ENCODE measurements at regions not wholly inside any gene's neighbourhood (a gene's known extent, or its start where the extent isn't known, plus 50 kb on each side); places are given as distances from the start of the nearest gene placed in this dataset.
"Not testable (repeated sequence)": the region's sequence is repeated elsewhere in the genome, so short reads cannot be mapped to it uniquely, and the experiment has no call there.

DNA sequence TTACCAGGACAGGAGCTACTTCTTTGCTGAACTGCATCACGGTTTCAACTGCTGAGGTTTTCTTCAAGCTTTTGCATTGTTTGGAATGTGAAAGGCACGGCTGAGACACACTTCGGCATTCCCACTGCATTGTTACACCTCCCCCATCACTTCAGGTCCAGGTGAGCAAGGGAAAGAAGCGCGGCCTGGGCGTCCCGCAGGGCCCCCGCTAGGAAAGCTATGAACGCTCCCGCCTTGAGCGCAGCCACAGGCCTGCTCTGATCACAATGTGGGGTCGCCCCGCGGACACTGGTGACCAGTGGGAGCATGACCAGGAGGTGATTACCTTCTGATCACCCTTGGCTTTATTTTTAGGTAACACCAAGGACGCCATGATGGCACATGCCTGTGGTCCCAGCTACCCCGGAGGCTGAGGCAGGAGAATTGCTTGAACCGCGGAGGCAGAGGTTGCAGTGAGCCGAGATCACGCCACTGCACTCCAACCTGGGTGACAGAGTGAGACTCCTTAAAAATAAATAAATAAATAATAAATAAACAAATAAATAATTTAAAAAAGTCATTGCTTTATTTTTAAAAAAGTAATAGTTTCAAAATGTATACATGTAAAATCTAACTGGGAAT, 82.2 kb upstream of the ANTXRL start:
- DNase-seq = not testable (repeated sequence)

DNA sequence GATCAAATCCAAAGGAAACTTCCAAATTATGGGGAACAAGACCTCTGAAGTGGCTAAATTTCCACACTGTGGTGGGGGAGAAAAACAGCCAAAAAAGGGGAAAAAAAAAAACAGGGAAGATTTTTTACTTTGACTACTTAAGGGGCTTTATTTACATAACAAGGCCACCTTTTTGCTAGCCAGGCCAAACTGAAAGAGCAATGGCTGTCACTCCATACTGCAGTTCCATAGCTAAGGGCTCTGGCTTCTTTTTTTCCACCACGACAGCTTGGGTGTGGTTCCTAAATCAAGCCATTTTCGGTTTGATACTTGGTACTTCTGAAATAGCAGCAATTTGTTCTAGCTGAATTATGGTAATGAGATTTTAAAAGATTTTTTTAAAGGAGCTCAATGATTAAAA, 76.4 kb upstream of the ANTXRL start:
- not testable (repeated sequence) for DNase-seq

DNA sequence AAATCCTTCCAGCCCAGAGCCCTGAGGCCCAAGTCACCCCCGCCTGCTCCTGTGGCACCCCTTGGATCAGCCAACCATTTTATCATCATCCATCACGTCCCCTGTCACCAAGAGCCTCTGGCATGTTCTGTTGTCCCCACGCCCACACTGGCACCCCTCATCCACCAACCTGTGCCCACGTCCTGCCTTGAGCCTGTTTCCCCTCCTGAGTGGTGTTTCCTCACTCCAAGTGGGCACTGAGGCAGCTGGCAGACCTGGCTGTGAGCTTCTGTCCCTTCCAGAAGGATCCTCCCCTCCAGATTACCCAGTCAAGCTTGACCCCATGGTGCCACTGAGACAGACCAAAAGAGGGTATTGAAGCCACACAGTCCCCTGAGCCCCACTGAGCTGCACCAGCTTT, 71.4 kb upstream of the ANTXRL start:
- DNase-seq = no peak

DNA sequence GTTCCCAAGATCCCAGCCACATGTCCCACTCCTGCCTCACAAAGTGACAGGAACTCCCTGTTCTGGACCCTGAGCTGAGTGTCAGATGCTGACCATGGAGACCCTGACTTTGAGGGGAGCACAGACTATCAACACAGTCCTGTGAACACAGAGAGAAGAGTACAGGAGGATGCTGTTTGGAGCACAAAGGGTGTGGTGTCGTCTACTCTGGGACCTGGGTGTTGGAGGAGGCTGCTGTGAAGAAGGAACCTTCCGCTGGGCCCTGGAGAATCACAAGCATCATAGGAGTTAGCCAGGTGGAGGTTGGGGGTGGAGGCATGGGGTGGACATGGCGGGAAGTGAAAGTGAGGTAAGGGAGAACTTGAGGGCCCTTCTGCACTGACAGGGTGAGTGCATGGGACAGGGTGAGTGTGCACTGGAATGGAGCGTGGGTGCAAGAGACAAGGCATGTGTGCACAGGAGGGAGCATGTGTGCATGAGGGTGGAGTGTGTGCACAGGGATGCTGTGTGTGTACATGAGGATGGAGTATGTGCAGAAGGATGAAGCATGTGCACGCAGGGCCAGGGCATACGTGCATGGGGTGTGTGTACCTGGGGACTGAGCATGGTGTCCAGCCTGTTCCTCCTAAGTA, 70.7 kb upstream of the ANTXRL start:
- DNase-seq = no peak

DNA sequence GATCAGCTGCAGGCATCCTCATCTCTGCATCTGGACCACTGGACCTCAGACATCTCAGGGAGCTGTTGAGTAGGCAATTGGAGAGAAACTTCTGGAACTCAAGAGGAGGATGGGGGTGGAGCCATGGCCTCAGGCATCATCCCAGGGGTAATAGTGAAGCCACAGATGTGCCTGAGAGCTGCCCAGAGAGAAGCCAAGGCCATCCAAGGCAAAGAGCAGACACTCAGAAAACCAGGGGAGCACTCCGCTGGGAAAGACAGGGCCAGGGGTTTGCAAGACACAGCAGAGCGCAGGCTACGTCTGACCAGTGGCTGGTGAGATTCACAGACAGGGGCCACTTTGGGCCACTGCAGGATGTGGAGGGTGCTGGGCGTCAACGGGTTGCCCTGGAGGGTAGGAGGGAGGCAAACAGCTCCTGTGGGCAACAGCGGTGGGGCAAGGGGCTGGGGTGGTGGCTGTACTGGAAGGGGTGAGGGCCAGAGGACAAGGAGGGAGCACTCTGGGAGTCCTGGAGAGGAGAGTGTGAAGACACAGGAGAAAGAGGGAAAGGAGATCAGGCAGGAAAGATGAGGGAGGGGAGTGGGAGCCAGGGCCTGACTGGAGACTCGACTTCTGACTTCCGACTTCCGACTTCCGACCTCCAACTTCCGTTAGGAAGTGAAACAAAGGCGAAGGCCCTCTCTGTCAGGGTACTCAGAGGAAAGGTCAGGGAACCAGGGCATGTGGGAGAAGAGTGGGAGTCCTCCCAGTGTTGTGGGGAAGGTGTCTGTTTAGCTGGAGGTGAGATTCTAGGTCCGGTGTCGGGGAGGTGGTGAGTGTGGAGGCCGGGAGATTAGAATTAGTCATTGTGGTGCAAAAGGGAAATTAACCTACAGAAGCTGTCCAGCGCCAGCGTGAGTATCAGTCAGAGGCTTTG, 69.7 kb upstream of the ANTXRL start:
- no peak for DNase-seq

DNA sequence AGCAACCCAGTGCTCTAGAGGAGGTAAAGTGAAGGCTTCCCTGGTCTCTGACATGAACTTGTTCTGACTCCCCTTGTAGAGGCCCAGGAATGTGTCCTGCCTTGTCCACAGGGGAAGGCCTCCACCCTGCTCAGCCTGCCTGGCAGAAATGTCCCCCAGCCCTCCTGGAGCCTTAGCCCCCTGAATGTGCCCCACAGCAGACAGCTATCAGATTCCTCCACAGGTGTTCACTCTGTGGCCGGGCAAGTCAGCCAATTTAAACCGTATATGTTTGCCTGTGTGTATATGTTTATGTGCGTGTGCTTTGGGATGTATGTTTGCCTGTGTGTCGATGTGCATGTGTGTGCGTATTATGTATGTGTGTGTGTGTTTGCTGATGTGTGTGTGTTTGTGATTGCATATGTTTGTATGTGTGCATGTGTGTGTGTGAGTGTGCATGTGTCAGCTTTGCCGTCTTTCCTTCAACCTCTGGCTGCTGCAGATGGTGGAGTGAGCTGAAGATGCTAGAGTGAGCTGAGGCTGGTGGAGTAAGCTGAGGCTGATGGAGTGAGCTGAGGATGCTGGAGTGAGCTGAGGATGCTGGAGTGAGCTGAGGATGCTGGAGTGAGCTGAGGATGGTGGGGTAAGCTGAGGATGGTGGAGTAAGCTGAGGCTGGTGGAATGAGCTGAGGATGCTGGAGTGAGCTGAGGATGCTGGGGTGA, 68.9 kb upstream of the ANTXRL start:
- DNase-seq = no peak

DNA sequence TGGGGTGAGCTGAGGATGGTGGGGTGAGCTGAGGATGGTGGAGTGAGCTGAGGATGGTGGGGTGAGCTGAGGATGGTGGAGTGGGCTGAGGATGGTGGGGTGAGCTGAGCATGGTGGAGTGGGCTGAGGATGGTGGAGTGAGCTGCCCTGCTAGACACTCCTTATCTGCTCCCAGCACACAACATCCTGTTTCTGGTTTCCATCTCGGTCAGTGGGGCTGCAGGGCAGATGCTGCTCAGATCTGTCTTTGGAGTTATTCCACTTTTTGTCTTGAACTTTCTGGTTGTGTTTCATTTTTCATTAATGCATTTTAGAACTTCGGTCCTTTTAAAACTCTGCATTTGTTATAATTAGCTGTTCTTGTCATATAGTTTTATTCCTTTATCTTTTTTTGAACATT, 67.9 kb upstream of the ANTXRL start:
- DNase-seq = no peak

DNA sequence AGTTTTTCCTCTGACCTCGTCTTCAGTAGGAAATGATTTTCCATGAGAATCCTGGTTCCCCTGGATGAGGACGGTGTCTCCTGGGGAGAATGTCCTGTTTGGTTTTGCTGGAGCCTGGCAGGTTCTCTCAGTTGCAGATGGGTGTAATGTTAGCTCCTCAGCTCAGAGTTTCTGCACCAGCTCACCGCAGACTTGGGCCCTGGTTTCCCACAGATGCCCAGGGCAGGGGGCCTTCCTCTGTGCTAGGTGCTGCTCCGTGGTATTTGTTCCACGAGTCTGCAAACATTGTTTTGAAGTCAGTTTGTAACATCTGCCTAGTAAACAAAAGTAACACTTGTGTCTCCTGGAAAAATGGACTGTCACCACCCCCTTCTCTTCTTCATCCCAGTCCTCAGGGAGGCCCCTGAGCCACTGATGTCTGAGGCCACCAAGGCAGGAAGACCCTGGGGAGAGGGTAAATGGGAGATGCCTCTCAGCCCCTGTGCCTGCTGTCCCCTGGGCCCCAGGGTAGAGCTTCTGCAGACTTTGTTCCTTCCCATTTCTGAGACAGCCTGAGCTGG, 67.3 kb upstream of the ANTXRL start:
- DNase-seq = not testable (repeated sequence)

DNA sequence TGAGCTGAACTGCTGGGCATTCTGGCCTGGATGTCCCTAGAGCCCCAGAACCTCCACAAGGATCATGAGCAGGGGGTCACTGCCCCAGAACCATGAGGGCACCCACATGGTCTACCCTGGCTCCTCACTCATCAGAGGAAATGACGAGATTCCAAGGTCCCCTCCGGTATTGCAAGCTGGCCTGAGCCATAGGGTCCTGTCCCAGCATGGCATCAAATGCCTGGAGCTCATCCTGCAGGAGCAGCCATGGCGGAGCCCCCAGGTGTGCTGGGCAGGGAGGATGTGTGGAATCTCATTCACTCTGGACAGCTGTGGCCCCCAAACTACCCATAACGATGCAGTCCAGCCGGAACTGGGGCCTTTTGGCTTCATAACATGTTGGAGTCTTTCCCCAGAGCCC, 66.6 kb upstream of the ANTXRL start:
- no peak for DNase-seq

DNA sequence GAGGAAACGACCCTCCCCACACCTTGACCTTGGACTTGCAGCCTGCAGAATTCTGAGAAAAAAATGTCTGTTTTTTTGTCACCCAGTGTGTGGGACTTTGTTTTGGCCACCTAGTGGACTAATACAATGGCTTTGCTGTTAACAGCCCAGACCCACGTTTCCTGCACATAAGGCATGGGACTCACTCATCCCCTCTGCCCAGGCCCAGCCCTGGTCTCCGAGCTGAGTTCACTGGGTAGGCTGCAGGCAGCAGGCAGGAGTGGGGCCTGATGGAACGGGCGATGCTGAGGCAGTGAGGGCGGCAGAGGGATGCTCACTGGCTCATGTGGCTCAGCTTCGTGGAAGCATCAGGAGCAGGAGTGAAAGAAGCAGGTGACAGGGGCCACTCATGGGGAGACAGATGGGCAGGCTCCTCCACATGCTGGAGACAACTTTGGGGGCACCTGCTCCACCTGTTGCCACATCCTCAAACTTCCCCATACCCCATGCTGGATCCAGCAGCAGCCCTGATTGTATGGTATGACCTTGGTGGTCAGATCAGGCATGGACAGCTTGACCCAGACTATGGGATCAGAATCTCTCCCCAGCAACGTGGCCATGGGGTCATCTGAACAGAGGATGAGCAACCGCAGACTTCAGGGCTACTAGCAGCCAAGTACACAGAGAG, 65.8 kb upstream of the ANTXRL start:
- DNase-seq = no peak

DNA sequence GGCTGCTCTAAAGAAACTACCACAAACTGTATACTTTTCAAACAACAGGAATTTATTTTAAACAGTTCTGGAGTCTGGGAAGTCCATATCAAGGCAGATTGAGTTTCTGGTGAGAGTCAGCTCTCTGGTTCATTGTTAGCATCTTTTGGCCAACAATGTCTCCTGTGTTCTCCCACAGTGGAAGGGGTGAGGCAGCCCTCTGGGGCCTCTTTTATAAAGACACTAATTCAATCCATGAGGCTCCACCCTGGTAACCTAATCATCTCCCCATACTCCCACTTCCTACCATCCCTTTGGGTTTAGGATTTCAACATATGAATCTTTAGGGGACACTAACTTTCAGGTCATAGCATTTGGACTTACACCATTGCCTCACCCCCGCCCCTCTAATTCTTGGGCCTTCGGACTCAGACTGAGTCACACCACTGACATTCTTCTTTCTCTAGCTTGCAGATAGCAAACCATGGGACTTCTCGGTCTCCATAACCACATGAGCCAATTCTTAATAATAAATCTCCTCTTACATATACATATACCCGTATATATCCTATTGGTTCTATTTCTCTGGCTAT, 64.3 kb upstream of the ANTXRL start:
- no peak for DNase-seq

DNA sequence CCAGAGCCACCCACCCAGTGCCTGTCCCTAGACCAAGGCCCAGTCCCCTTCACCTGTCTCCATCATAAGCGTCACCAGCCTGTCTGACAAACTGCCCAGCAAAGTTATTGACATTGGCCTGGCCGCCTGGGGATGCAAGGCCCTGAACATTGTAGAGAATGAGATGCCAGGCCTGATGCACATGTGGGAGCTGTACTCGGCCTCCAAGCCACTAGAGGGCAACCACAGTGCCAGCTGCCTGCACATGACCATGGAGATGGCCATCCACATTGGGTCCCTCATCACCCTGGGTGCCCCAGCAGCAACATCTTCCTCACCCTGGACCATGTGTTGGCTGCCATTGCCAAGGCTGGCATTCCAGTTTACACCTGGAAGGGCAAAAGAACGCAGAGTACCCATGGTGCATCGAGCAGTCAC, 63.7 kb upstream of the ANTXRL start:
- no peak for DNase-seq

DNA sequence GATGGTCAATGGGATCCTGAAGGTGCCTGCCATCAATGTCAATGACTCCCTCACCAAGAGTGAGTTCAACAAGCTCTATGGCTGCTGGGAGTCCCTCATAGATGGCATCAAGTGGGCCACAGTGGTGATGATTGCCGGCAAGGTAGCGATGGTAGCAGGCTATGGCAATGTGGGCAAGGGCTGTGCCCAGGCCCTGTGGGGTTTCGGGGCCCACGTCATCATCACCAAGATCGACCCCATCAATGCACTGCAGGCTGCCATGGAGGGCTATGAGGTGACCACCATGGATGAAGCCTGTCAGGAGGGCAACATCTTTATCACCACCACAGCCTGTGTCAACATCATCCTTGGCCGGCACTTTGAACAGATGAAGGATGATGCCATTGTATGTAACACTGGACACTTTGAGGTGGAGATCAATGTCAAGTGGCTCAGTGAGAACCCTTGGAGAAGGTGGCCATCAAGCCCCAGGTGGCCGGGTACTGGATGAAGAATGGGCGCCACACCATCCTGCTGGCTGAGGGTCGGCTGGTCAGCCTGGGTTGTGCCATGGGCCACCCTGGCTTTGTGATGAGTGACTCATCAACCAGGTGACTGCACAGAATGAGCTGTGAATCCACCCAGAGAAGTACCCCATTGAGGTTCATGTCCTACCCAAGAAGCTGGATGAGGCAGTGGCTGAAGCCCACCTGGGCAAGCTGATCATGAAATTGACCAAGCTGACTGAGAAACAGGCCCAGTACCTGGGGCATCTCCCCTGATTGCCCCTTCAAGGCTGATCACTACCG, 63.0 kb upstream of the ANTXRL start:
- DNase-seq = no peak

DNA sequence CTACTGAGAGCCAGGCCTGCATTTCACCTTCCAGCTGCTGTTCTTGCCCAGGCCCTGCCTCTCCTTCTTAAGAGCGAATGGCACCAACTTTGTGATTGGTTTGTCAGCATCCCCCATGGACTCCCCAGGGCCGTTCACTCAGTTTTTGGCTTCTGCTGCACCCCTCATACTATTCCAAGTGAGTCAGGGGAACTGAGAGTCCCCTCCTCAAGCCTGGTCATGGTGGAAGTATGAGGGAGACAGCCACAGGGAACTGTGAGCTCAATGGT, 62.4 kb upstream of the ANTXRL start:
- no peak for DNase-seq

DNA sequence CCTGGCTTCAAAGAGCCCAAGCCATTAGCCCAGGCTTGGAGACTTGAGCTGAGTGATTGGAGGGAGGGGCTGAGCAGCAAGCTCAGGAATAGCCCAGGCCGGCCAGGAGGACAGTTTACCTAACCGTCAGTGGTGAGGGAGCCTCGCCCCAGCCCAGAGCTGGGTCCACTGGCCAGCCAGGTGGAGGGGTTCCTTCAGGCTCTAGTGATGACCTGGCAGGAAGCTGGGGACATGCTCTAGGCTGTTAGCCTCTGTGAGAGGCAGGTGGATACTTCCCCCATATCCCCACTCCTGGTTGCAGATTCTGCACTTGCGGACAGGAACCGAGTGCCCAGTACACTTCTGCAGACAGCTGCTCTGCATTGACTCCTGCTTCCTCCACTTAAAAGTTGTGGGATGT, 61.2 kb upstream of the ANTXRL start:
- DNase-seq = no peak

DNA sequence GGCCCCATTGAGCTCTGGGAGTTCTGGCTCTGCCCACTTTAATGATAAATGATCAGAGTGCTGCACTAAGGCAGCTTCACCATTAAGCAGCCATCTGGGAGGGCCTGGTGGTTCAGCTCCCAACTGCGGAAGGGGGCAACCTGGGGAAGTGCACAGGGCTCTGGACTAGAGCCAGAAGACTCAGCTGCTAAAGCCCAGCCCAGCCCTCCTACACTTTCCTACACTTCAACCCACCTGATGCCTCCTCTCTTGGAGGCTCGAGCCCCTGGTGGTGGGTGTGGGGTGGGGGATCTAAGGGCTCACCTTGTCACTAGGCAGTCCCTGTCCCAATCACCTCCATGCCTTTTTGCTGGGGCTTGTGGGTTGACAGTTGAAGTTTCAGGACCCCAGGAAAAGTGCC, 60.6 kb upstream of the ANTXRL start:
- no peak for DNase-seq

DNA sequence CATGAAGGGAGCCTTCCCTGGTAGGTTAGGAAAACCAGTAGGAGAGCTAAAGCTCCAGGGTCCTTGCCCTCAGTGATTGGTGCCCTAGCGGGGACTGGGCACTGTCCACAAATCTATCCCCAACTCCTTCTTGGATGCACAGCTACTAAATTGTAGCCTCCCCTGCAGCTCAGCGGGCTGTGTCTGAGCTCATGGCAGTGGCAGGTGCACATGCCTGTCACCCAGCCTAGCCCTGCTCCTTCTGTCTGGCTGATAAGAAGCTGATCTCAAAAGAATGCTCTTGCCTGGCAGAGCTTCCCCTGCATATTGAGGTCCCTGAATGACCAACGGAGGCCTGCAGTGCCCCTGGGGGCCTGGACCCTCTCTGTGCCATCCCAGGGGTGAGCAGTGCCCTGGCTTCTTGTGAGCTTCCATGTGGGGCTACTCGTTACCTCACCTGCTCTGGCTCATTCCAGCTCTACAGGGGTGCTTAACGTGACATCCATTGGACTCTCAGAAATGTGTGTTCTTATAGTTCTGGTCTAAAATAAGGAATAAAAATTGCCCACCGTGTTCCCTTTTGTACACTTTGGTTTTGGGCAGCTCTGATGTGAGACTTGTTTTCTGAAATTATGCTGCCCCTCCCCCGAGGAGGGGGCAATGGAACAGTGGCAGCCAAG, 59.8 kb upstream of the ANTXRL start:
- DNase-seq = no peak

DNA sequence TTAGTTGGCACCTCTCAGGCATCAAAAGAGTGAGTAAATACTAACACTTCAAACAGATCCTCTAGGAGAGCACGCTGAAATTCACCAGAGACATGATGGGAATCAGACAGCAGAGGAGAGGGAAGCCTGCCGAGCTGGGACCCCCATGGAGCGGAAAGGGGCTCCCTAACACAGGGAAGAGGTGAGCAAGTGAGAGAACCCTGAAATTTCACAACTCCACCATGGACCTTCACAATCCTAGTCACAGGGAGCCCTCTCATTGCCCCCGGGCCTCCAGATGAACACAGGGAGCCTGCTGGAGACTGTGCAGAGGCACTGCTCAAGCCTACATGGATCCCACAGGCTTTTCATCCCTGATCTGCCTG, 59.2 kb upstream of the ANTXRL start:
- no peak for DNase-seq

DNA sequence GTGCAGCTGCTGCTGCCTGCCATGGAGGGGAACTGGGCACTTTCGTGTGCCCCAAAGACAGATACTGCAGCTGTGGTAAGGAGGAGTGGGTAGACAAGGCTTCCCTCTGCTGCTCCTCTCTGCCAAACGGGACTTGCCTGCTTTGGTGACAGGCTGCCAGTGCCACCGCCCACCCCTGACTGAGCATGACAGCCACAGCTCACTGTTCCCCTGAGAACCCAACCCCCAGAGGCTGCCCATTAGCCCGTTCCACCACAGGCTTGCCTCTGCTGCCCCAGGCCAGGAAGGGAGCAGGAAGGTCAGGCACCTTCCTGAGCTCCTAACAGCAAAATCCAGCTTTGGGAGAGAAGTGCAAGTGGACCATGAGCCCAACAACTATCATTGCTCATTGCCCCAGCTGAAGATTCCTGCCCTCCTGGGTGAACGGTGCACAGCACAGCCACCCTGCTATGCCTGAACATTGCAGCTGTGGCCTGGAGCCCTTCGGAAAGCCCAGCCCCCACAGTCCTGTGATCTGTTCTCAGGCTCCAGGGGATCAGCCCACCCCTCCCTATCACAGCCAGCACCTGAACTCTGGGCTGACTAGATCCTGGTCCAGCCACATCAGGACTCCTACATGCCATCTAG, 58.7 kb upstream of the ANTXRL start:
- DNase-seq = no peak

DNA sequence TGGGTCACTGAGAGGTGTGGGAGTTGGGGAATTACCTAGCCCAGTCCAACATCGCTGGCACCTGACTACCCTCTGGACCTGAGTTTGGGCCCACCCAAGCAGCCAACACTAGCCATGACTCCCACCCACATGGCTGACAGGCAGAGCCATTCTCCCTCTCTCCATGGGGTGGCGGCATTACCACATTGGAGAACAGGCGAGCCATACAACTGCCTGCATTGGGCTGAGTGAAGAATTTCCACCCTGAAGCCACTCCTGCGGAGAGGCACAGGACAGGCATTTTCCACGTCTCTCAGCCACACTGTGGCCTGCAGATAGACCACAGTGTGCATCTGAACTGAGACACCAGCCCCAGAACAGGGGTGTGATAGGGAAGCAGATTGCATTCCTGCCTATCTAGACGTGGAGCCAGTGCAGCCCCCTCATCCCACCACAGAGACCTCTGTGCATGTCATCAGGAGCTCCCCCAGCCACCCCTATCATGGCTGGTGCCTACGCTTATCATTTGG, 58.2 kb upstream of the ANTXRL start:
- DNase-seq = peak; percentile 3 to 13

All from NCI-H2081 (cell line).